GM19452 (cell line): ENCODE measurements at regions not wholly inside any gene's neighbourhood (a gene's known extent, or its start where the extent isn't known, plus 50 kb on each side); places are given as distances from the start of the nearest gene placed in this dataset.

Experiments used
- ATAC-seq: cut with Tn5 transposase; IDR thresholded peaks from one replicate; pipeline ENCODE4 v1.9.1; 2021; ENCODE audit not compliant: unreplicated experiment

DNA sequence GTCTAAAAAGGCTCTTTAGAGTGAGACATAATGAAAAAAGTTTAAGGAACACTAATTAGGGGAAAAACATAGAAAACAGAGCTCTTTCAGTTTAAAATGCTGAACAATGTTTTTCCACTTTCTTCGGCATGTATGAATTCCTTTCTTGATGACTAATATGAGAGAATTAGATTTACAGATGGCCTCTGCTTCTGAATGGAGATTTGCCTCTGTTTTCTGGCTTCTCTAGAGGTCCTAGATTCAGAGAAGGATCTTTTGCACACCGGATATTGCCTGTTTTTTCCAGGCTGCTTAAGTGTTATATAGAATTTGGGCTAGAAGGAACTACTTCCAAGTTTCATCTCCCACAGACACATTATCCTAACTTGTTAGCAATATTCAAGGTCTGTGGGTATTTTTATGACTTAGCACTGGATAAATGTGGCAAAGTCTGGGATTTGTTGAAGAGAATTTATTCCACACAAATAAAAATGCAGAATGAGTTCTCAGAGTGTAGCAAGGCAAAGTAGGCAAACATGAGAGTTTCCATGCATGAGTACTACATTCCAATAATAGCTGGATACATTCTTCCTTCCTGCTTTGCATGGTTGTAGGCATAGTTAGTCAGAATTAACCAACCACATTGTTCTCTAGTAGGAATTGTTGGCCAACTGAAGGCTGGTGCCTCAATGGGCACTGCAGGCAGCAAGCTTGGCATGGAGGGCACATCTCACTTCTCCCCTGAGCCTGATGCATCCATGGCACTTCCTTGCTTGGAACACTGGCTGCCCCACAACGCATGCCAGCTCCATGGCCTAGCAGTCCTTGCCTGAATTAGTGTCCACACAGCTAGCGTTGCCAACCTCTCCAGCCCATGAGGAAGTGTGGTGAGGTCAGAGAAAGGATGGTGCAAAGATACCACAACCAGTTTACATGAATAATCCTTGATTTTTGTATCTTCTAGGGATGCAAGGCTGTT is 224.2 kb downstream of the CLIC5 start:
- ATAC-seq, result no peak

DNA sequence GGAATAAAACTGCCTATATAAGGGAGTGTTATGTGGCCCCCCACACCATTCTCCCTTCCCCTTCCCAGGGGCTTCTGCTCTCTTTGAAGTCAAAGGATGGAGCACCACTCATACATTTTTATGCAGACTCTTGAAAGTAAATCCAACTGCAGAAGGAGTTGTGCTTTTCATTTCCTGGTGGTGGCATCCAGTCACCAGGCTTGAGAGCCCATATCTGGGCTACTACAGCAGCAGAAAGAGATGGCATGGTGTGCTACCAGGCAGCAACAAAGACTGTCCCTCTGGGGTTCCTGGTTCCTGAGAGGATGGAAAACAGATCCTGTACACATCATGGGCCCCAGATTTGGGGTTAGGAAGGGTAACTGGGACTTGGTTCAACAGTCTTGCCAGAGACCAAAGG is 226.4 kb downstream of the CLIC5 start:
- no peak for ATAC-seq

GRCh38 chr6:45787384-45787783 is 228.3 kb downstream of the CLIC5 start:
- no peak for ATAC-seq

GRCh38 chr6:45786355-45786781 is 229.3 kb downstream of the CLIC5 start:
- ATAC-seq, result no peak

DNA sequence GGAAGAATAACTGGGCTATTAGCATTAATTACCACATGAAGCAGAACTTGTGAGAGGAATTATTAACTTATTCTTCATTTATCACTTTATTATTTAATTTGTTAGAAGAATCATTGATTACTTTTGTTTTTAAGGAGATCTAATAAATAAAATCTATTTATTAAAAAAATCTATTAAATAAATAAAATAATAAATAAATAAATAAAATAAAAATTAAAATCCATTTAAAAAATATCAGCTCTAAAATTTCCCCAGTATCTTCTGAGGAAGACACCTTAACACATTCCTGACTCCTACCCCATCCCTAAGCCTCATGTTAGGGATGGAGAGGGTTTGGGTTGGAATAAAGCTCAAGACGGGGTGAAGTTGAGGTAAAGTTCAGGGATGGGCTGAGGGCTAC is 231.4 kb downstream of the CLIC5 start:
- no peak for ATAC-seq

GRCh38 chr6:45783716-45784115 is 231.9 kb downstream of the CLIC5 start:
- ATAC-seq, result no peak

DNA sequence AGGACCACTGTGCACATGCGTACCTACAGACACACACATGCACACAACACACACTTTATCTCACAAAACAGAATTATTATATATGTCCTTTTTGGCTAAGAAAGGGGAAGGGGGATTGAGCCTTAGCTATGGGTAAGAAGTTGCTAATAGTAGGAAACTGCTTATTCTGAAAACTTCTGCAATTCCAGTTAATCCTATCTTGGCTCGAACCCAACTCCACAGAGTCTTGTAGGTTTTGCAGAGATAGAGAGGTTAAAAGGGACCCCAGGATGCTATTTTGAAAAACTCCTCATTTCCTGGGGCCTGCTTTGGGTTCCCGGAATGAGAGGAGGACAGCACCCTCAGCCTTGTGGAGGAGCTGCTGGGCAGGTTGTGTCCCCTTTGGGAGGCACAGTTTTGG is 233.8 kb downstream of the CLIC5 start:
- ATAC-seq, result no peak

GRCh38 chr6:45780523-45780922 is 235.1 kb downstream of the CLIC5 start:
- no peak for ATAC-seq

DNA sequence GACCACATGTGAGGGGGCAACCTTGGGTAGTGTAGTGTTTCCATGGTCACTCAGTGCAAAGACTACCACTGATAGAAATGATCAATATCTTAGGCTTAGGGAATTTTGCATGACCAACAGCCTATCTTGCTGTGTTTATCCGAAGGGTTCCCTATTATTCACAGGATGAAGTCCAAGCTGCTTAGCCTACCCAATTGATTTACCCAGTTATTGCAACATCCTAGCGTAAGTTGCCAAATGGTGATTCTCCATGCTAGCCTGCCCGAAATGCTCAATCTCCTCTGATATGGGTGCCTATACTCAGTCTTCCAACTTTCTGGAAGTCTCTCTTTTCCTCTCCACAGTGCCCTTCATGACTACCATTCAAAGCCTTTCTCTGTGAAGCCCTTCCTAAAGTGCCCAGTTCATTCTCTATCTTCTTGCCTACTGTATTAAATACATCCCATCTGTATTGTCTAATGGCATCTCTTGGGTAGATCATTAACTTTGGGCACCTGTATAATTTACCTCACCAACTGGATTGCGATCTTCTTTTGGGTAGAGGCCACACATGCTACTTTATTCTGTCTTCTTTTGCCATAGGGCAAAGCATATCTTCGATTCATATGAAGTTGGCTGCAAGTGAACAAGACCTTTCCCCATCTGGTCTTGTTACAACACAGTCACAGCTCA is 240.5 kb downstream of the CLIC5 start:
- ATAC-seq, result no peak

DNA sequence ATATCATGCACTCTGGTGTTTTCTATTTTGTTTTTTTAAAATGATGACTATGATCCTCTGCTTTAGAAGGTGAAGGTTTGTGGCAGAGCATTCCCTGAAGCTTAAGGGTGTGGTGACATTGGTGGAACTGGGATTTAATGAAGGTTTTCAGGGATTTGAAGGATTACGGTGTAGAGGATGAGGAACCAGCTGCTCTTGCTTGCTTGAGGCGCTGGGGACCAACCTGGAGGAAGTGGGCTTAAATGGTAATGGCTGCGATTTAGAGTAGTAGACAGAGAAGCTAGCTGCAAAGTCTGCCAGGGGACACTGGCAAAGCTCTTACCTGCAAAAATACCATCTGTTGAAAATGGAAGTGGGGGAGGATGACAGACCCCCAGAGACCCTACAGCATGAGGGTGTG is 241.8 kb downstream of the CLIC5 start:
- ATAC-seq, result no peak

GRCh38 chr6:45772886-45773495 is 242.7 kb downstream of the CLIC5 start:
- no peak for ATAC-seq

GRCh38 chr6:45772051-45772450 is 243.6 kb downstream of the CLIC5 start:
- no peak for ATAC-seq

- ATAC-seq, result no peak
Observed at GRCh38 chr6:45763281-45763680, 252.4 kb downstream of the CLIC5 start.

DNA sequence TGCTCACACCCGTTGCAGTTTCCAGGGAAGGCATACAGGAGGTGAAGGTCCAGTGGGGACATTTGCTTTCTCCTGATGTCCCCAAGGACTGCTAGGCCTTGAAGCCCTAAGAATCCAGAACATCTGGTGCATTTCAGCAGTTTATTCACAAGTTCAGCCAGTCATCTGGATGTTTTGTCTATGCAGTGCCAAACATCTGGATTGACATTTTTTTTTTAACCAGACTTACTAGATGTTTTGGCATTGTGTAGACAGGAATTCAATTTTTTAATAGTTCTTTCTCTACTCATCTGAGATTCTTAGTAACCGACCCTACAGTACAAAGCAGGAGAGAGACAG is 256.2 kb downstream of the CLIC5 start:
- ATAC-seq, result no peak

DNA sequence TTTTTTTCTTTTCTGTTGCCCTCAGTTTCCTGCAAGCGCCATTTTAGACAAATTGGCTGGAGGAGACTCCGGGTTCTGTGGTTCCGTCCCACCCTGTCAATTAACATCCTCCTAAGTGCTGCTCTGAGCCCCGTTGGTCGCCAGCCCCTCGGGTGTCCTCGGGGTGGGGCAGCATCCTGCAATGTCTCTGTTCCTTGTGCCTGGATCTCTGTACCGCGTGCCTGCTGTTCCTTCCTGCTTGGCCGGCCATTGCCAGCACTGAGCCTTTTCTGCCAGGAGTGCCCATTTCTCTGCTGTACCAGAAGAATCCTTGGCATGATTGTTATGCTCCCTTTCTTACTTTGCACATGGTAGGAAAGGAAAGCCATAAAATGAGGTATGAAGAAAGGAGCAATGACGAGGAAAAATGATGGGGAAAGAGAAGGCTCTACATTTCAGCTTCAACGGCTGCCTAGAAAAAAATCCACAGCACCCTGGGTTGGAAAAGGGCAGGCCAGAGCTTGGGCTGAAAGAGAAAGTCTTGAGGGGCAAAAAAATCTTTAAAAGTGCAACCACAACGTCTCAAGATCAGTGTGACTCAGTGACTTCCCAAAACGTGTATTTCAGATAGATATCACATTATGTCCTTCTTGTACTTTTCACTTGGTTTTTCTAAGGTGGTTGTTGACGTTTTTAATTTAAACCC is 256.7 kb downstream of the CLIC5 start:
- no peak for ATAC-seq

GRCh38 chr6:45757443-45758130 is 258.1 kb downstream of the CLIC5 start:
- no peak for ATAC-seq

DNA sequence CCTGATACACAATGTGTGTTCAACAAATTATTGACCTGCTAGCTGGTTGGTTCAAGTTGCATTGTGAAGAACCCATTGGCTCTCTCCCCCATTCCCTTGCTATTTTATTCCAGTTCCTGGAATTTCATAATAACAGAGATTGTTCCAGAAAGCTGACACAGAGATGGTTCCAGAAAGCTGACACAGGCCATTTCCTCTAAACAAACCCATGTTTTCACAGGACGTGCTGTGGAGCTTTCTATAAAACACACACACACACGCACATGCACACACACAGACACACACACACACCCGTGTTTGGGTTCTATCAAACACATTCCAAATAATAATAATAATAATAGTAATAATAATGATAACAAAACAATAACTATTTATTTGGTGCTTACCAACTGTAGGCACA is 259.1 kb downstream of the CLIC5 start:
- no peak for ATAC-seq

- no peak for ATAC-seq
Observed at GRCh38 chr6:45754432-45754831, 261.2 kb downstream of the CLIC5 start.

GRCh38 chr6:45746046-45746445 is 269.6 kb downstream of the CLIC5 start:
- no peak for ATAC-seq

DNA sequence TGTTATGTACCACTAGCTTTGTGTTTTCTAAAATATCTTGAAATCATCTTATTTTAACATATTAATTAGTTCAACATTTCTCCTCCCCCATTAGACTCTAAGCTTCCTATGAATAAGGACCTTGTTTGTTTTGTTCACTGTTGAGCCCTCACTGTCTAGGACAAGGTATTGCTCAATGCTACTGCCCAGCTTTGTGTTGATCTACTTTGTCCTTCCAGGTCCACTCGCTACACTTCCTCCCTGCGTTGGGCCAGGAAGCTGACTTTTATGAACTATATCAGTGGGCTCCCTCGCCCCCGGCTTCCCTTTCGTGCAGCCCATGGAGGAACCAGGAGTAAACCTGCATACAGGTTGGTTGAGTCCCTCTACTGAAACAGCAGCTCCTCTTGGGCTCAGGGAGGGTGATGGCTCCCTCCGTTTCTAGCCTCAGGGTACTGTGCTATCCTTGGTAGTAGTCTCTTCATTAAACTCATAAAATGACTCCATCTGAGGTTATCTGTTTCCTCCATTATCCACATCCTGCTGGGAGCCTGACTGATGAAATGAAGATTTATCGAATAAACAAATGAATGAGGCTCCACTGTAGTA is 272.5 kb downstream of the CLIC5 start:
- no peak for ATAC-seq
